HEK293 (cell line): ENCODE measurements at regions not wholly inside any gene's neighbourhood (a gene's known extent, or its start where the extent isn't known, plus 50 kb on each side); places are given as distances from the start of the nearest gene placed in this dataset.

ENCODE experiments used
- CTCF ChIA-PET: fragments of 350-600 bp; formaldehyde crosslinking; extraction: SDS; loops from one replicate; lab custom pipeline; 2021; ENCODE audit warnings: antibody characterized with exemption; lab: Yijun Ruan, JAX
- POLR2A ChIA-PET: fragments of 300-600 bp; formaldehyde crosslinking; extraction: SDS; loops from one replicate; lab custom pipeline; 2020; ENCODE audit warnings: antibody characterized with exemption, inconsistent platforms; lab: Yijun Ruan, JAX
- H3K27ac ChIP-seq: fragments of 200-500 bp; sonication (Bioruptor generic); 2 replicates; pipeline ENCODE4 v1.5.1; 2014; ENCODE audit warnings: low read depth, low read length, control low read depth, inconsistent platforms; ENCODE audit errors: extremely low read depth
- H3K36me3 ChIP-seq, 2 experiments: fragments of 200-500 bp in 1 of 2; sonication (Bioruptor generic) in 1 of 2; 1 replicate in 1 of 2; 2 replicates in 1 of 2; pipeline ENCODE4 v1.5.1; 2014 to 2017; ENCODE audit warnings: inconsistent platforms in 2 of 2, low read length in 2 of 2; ENCODE audit not compliant: control insufficient read depth in 2 of 2, insufficient read depth in 1 of 2
- H3K4me1 ChIP-seq: fragments of 200-500 bp; sonication (Bioruptor generic); 2 replicates; pipeline ENCODE4 v1.5.1; 2014; ENCODE audit warnings: mild to moderate bottlenecking, low read length, inconsistent platforms; ENCODE audit not compliant: control insufficient read depth, insufficient read depth
- H3K4me3 ChIP-seq: 2 replicates; pipeline ENCODE4 v1.5.1; 2011; ENCODE audit warnings: low read depth, mild to moderate bottlenecking, control low read depth, low read length, moderate library complexity
- H3K9me3 ChIP-seq: fragments of 200-500 bp; sonication (Bioruptor generic); 2 replicates; pipeline ENCODE4 v1.5.1; 2014; ENCODE audit warnings: low read depth, low read length, inconsistent platforms; ENCODE audit not compliant: control insufficient read depth, insufficient read depth
- GLIS2 ChIP-seq: fragments of 450-650 bp; formaldehyde crosslinking; IDR thresholded peaks from 2 replicates; pipeline ENCODE4 v1.5.1; 2016; ENCODE audit warnings: missing biosample characterization, missing genetic modification characterization
- ZBTB10 ChIP-seq: fragments of 450-650 bp; formaldehyde crosslinking; IDR thresholded peaks from 2 replicates; pipeline ENCODE4 v1.5.1; 2016; ENCODE audit warnings: missing biosample characterization, missing genetic modification characterization
- ZFP69B ChIP-seq: fragments of 450-650 bp; formaldehyde crosslinking; IDR thresholded peaks from 2 replicates; pipeline ENCODE4 v1.5.1; 2016; ENCODE audit warnings: missing biosample characterization, missing genetic modification characterization
- ZNF133 ChIP-seq: fragments of 450-650 bp; formaldehyde crosslinking; IDR thresholded peaks from 2 replicates; pipeline ENCODE4 v1.5.1; 2016; ENCODE audit warnings: missing biosample characterization, missing genetic modification characterization
- ZNF138 ChIP-seq: fragments of 450-650 bp; formaldehyde crosslinking; IDR thresholded peaks from 2 replicates; pipeline ENCODE4 v1.5.1; 2016; ENCODE audit warnings: missing biosample characterization, missing genetic modification characterization, borderline replicate concordance
- ZNF292 ChIP-seq: fragments of 450-650 bp; formaldehyde crosslinking; IDR thresholded peaks from 2 replicates; pipeline ENCODE4 v1.5.1; 2016; ENCODE audit warnings: low read depth, missing biosample characterization, missing genetic modification characterization, borderline replicate concordance
- ZNF335 ChIP-seq: fragments of 450-650 bp; formaldehyde crosslinking; conservative IDR thresholded peaks from 2 replicates; pipeline ENCODE4 v1.5.1; 2016; ENCODE audit warnings: missing biosample characterization, missing genetic modification characterization
- ZNF529 ChIP-seq: fragments of 450-650 bp; formaldehyde crosslinking; IDR thresholded peaks from 2 replicates; pipeline ENCODE4 v1.5.1; 2017; ENCODE audit warnings: missing genetic modification characterization, missing biosample characterization; ENCODE audit not compliant: insufficient replicate concordance
- ZNF624 ChIP-seq: fragments of 450-650 bp; formaldehyde crosslinking; IDR thresholded peaks from 2 replicates; pipeline ENCODE4 v1.5.1; 2017; ENCODE audit warnings: missing biosample characterization, missing genetic modification characterization
- ZNF654 ChIP-seq: fragments of 450-650 bp; formaldehyde crosslinking; IDR thresholded peaks from 2 replicates; pipeline ENCODE4 v1.5.1; 2016; ENCODE audit warnings: low read depth, missing biosample characterization, missing genetic modification characterization
- ZNF677 ChIP-seq: fragments of 450-650 bp; IDR thresholded peaks from 2 replicates; pipeline ENCODE4 v1.5.0; 2018; ENCODE audit warnings: missing biosample characterization, mild to moderate bottlenecking, missing genetic modification characterization, moderate library complexity
- ZNF747 ChIP-seq: fragments of 450-650 bp; formaldehyde crosslinking; IDR thresholded peaks from 2 replicates; pipeline ENCODE4 v1.5.1; 2016; ENCODE audit warnings: missing biosample characterization, missing genetic modification characterization
- ZNF785 ChIP-seq: fragments of 450-650 bp; formaldehyde crosslinking; IDR thresholded peaks from 2 replicates; pipeline ENCODE4 v1.5.1; 2016; ENCODE audit warnings: missing biosample characterization, missing genetic modification characterization
- ZNF791 ChIP-seq: fragments of 450-650 bp; formaldehyde crosslinking; IDR thresholded peaks from 2 replicates; pipeline ENCODE4 v1.5.1; 2016; ENCODE audit warnings: missing biosample characterization, missing genetic modification characterization
- ZNF830 ChIP-seq: fragments of 450-650 bp; IDR thresholded peaks from 2 replicates; pipeline ENCODE4 v1.5.0; 2018; ENCODE audit warnings: missing biosample characterization, missing genetic modification characterization, low read depth, mild to moderate bottlenecking, moderate library complexity
- ZSCAN18 ChIP-seq: fragments of 450-650 bp; formaldehyde crosslinking; IDR thresholded peaks from 2 replicates; pipeline ENCODE4 v1.5.1; 2016; ENCODE audit warnings: missing biosample characterization, missing genetic modification characterization
- ZSCAN4 ChIP-seq: fragments of 450-650 bp; formaldehyde crosslinking; IDR thresholded peaks from 2 replicates; pipeline ENCODE4 v1.5.1; 2017; ENCODE audit warnings: missing biosample characterization, missing genetic modification characterization

DNA sequence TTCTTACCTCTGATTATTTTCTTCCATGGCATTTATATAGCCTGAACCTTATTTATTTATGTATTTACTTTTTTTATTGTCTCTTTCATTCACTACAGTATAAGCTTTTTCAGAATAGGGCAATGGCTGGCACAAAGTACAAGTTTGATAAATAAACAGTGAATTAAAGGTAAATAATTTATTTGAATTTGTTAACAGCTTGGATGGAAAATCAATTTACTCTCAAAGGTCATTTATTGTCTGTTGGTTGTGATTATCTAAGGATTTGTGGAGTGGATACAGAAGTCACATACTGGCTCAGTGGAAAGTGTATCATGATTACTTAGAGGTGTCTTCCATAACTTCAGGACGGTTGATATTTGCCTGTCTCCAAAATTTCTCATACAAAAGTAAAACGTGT, 2472.9 kb downstream of the PCDH7 start:
- Histone ChIP-seq H3K9me3 (no peaks in the 10 kb centered on the region), H3K36me3 (no peaks in the 10 kb centered on the region), H3K4me1 (no peaks in the 10 kb centered on the region), H3K27ac (no peak overlapping the region), H3K4me3 (no peak overlapping the region)
- ChIA-PET POLR2A (no interaction called here), CTCF (no interaction called here)
- no peak for TF ChIP-seq ZNF791 (tag by site-specific recombination)

DNA sequence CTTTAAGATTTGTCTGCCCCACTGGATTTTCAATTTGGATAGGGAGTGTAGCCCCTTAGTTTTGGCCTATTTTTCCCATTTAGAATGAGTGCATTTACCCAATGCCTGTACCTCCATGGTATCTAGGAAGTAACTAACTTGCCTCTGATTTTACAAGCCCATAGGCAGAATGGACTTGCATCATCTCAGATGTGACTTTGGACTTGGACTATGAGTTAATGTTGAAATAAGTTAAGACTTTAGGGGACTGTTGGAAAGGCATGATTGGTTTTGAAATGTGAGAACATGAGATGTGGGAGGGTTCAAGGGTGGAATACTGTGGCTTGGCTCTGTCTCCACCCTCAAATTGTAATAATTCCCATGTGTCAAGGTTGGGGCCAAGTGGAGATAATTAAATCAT, 2480.2 kb downstream of the PCDH7 start:
- POLR2A ChIA-PET: no interaction called here
- H3K27ac ChIP-seq: no peak overlapping the region
- H3K4me3 ChIP-seq: no peak overlapping the region
- H3K9me3 ChIP-seq: no peaks in the 10 kb centered on the region
- H3K4me1 ChIP-seq: no peaks in the 10 kb centered on the region
- CTCF ChIA-PET: no interaction called here
- no peaks in the 10 kb centered on the region for H3K36me3 ChIP-seq
- TF ChIP-seq ZSCAN18 (tag by site-specific recombination) (no peak), ZNF335 (tag by site-specific recombination) (no peak), ZNF785 (tag by site-specific recombination) (no peak), ZNF292 (no peak), ZNF133 (tag by site-specific recombination) (no peak), ZNF138 (tag by site-specific recombination) (no peak), GLIS2 (no peak)

- no peaks in the 10 kb centered on the region for H3K36me3 ChIP-seq
- H3K4me3 ChIP-seq: no peak overlapping the region
- no peaks in the 10 kb centered on the region for H3K9me3 ChIP-seq
- POLR2A ChIA-PET: no interaction called here
- TF ChIP-seq ZNF335 (tag by site-specific recombination) (no peak), ZNF529 (no peak), ZNF747 (tag by site-specific recombination) (no peak), ZNF624 (tag by site-specific recombination) (no peak), ZNF791 (tag by site-specific recombination) (no peak), ZNF654 (tag by site-specific recombination) (no peak), ZSCAN4 (tag by site-specific recombination) (no peak), ZFP69B (tag by site-specific recombination) (no peak), ZNF830 (tag by site-specific recombination) (no peak), ZNF677 (tag by site-specific recombination) (no peak), ZBTB10 (tag by site-specific recombination) (no peak)
- H3K27ac ChIP-seq: no peak overlapping the region
- CTCF ChIA-PET: no interaction called here
- no peaks in the 10 kb centered on the region for H3K4me1 ChIP-seq
These were observed 2498.1 kb downstream of the PCDH7 start for GRCh38 chr4:33218238-33218637.
